CD4-positive, alpha-beta T cell treated with Interleukin-6 at 100 ng/mL for 8 hours (primary cell): ENCODE measurements at regions not wholly inside any gene's neighbourhood (a gene's known extent, or its start where the extent isn't known, plus 50 kb on each side); places are given as distances from the start of the nearest gene placed in this dataset.

Experiments
- DNase-seq: peaks from one replicate; pipeline ENCODE4 v3.0.0-alpha.2; 2020; ENCODE audit warnings: mixed read lengths, low spot score

DNA sequence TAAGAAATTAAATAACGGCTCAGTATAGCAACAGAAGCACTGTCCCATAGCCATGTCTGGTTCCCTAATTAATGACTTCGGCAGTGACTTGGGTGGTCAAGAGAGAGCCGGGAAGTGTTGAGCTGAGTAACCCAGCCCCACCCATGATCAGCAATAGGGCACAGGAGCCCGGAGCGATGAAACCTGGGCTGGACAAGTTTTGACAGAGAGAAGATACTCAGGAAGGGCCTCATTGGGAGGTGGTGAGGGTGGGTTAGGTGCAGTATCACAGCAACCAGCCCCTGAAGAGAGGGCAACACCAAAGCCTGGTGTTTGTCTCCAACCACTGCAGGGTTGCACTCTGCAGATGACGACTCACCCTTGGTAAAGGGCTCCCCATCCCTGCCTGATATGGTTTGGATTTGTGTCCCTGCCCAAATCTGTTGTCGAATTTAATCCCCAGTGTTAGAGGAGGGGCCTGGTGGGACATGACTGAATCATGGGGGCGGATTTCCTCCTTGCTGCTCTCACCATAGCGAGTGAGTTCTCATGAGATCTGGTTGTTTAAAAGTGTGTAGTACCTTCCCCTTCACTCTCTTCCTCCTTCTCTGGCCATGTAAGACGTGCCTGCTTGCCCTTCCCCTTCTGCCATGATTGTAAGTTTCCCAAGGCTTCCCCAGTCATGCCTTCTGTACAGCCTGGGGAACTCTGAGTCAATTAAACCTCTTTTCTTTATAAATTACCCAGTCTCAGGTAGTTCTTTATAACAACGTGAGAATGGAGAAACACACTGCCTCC is 124.9 kb upstream of the MED13L start:
- no peak for DNase-seq

DNA sequence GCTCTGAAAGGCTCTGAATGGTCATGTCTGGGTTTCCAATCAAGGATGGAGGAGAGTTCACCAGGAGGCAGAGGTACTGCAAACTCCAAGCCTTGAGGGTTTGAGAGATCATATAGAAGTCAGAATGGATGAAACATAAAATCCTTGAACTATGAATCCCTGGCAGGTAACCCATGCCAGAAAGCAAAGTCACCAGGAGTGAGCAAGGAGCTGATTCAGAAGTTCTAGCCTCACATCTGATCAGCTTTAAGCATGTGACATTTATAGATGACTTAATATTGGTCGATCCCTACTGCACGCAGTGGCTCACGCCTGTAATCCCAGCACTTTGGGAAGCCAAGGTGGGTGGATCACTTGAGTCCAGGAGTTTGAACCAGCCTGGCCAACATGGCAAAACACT is 126.1 kb upstream of the MED13L start:
- no peak for DNase-seq

DNA sequence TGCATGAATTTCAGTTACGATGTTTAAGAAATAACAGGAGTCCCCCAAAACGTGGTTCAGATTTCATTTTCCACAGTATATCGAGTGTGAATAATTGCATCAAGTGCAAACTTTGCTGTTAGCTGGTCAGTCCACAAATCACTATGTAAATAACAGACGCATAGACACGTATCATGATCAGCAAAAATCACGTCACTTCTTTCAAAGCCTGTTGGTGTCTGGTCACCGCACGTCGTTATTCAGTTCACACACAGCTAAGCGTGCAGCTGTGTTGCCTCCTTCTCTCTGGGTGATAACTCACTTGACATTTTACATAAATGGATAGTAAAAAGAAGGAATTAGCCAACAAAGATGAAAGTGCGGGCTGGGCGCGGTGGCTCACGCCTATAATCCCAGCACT is 126.8 kb upstream of the MED13L start:
- no peak for DNase-seq

DNA sequence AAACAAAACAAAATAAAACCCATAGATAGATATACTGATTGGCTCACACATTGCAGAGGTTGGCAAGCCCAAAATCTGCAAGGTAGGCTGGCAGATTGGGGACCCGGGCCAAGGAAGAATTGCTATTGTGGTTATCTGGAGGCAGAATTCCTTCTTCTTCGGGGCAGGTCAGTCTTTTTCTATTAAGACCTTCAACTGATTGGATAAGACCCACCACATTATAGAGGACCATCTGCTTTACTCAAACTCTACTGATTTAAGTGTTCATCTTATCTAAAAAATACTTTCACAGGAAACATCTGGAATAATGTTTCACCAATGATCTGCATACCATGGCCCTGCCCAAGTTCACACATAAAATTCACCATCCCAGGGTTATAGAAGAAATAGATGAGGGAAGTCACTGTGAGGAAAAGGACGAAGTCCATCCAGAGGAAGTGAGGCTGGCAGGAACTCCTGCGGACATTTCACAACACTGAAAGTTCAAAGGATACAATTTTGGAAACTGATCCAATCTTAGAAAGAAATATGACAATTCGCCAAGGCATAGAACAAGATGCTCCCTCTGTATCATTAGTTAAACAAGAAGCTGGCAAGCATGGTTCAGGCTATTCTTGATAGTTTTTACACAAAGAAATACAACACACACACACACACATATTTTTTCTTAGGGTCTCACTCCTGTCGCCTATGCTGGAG is 127.6 kb upstream of the MED13L start:
- DNase-seq = no peak

DNA sequence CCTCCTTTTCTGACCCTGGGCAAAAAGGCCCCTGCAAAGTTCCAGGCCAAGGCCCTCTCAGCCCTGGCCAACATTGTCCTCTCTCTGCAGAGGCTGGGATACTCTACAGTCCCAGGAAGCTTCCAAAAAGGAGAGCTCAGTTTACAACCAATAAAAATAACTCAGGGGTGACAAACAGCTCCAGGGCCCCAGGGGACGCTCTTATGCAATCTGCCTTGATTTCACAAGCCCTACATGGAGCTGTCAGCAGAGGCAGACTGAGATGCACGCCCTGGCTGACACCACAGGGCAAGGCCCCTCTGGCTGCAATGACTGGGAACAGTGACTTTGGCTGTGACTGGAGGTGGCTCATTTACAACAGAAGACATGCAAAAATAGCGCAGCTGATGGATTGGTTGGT is 129.0 kb upstream of the MED13L start:
- no peak for DNase-seq

DNA sequence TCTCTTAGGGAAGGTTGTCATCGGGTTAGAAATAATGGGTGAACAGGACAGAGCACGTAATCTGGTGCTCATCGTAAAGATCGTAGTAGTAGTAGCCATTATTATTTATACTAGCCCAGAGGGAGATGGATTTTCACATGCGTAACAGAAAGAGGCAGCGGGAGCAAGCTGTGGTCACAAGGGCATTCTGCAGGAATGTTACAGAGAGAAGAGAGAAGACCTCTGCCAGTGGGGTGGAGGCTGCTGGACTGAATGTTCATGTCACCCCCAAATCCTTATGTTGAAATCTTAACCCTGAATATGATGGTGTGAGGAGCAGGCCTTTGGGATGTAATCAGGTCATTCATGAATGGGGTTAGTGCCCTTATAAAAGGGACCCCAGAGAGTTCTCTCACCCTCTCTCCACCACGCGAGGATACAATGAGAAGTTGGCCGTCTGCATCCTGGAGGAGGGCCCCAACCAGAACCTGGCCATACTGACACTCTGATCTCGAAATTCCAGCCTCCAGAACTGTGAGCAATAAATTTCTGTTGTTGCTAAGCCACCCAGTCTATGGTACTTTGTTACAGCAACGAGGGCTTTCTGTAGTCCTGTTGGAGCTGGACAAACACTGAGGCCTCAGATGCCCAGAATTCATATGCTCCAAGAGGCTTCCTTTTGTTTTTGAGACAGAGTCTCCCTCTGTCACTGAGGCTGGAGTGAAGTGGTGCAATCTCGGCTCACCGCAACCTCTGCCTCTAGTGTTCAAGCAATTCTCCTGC is 131.2 kb upstream of the MED13L start:
- DNase-seq = no peak

DNA sequence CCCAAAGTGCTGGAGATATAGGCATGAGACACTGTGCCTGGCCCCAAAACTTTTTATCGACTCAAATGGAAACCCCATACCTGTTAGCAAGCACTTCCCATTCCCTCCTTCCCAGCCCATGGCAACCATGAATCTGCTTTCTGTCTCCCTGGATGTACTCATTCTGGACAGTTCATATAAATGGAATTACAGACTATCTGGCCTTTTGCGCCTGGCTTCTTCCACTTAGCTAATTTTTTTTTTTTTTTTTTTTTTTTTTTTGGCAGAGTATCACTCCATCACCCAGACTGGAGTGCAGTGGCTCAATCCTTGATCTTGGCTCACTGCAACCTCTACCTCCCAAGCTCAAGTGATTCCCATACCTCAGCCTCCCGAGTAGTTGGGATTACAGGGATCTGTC is 134.5 kb upstream of the MED13L start:
- no peak for DNase-seq

DNA sequence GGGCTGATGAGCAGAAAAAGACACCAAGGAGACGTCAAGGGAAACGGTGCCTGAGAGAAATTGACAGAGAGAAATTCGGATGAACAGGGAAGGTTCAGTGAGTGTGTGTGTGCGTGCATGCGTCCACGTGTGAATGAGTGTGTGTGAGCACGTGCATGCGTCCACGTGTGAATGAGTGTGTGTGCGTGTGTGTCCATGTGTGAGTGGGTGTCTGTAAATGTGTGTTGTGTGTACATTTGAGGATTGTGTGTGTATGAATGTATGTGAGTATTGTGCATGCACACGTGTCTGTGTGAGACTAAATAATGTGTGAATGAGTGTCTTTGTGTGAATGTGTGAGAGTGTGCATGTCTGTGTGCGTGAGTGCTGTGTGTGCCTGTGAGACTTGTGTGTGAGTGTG is 137.4 kb upstream of the MED13L start:
- DNase-seq = no peak

DNA sequence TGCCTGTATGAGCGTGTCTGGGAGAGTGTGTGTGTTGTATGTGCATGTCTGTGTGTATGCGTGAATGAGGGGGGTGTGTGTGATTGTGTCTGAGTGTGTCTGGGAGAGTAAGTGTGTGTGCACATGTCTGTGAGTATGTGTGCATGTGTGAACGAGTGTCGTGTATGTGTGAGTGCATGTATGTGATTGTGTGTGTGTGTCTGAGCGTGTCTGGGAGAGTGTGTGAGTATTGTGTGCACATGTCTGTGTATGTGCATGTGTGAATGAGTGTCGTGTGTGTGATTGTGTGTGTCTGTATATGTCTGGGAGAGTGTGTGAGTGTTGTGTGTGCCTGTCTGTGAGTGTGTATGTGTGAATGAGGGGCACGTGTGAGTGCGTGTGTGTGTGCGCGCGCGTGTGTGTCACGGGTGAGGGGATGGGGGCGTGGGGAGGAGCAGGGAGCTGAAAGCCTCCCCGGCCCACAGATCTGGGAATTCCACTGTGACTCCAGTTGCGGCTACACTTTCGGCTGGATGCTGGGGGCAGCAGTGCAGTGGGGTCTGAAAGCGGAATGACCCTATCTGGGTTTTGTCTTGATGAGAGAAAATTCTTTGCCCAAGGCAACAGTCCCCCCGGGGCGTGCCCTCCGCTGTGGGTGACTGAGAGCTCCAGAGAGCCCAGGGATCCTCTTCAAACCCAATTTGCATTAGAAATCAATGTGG is 138.1 kb upstream of the MED13L start:
- DNase-seq = no peak

DNA sequence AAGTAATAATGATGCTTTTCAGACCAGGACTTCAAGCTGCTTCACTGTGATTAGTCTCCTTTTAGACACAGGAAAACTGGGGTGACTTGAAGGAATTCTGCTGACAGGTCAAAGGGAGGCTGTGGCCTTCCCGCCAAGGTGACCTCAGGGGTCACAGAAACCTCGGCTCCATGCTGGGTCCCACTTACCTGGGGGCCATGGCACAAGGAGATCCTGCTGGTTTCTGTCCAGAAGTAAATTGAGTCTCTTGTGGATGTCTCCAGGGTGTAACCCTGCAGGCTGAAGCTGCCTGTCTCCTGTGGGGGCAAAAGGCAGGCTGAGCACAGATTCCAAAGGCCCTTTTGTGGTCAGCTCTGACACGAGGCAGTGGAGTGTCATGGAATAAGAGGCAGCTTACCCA is 138.7 kb upstream of the MED13L start:
- no peak for DNase-seq

DNA sequence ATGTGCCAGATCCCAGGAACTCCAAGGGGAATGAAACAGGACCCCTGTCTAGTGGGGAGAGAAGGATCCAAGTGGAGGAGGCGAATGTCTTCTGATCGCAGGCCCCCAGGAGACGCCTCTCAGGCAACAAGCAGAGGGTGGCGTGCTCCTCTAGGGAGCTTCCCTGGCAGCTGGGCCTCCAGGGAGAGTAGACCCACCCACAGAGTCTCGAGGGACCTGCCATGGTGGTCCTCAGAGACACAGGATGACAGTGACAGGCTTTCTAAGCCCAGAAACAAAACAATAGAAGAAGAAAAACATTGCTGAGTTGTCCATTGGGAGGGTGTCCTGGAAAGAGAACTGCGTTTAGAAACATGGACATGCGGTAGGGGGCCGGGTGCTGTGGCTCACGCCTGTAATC is 140.6 kb upstream of the MAP1LC3B2 start:
- no peak for DNase-seq

DNA sequence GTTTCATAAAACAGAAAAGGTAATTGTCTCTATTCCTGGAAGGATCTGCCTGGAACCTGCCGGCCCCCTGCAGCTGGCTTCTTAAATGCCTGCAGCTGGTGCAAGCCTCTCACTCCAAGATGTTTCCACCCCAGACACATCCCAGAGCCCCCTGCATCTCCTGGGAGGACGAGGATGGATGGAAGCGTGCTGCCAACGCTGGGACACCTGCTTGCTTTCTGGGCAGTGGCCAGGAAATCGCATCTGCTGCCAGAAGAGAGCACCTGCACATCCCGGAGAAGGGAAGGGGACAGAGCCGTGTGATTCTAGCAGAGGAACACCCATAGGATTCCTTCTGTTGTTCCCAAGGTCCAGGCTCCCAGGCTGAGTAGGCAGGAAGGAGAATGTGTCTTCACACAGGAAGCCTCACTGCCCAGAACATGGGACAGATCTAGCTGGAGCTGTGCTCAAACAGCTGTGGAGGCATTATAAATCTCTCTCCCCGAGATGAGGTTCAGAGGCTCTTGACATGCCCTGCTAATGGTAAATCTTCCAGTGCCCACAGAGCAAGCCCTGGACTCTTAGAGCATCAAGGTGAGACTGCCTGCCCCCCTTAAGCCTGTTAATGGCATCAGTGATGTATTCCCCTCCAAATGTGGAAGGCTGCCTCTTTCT is 138.8 kb upstream of the MAP1LC3B2 start:
- no peak for DNase-seq

DNA sequence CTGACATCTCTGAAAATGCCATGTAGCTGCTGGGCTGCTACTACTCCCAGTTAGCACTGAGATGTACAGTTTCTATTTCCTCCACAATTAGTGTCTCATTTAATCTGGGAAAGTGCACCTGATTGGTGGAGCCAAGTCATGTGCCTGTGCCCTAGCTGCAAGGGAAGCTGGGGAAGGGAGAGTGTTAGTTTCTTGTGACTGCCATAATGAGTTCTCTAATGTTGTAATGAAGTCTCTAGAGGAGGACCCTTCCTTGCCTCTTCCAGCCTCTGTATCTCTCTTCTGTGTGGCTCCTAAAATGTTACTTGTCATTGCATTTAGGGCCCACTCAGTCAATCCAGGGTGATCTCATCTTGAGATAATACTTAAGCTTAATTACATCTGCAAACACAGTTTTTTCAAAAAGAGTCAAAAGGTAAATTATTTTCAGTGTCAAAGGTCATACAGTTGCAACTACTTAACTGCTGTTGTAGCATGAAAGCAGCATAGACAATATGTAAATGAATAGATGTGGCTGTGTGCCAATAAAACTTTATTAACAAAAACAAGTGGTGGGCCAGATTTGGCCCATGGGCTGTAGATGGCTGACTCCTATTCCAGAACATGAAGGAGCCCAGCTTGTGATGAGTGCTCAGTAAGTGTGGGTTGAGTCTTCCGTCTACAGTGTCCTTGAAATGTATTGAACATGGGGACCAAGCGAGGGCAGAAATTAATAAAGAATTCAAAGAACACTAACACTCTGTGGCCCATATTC is 137.2 kb upstream of the MAP1LC3B2 start:
- no peak for DNase-seq

DNA sequence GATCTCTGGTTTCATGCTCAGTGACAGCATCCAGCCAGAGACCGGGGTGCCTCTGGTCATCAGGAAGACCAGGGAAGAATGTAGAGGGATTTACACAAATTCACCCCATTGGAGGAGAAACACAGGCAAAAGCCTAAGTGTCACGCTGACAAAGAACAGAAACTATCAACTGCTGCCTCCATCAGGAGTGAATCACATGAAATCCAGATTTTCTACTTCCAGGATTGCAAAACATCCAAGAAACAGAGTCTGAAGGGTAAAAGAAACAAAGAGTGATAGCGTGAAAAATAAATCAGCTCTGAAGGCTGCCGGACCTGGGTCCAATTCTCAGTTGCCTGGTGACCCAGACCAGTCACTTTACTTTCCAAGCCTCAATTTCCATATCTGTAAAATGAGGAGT is 136.1 kb upstream of the MAP1LC3B2 start:
- no peak for DNase-seq

DNA sequence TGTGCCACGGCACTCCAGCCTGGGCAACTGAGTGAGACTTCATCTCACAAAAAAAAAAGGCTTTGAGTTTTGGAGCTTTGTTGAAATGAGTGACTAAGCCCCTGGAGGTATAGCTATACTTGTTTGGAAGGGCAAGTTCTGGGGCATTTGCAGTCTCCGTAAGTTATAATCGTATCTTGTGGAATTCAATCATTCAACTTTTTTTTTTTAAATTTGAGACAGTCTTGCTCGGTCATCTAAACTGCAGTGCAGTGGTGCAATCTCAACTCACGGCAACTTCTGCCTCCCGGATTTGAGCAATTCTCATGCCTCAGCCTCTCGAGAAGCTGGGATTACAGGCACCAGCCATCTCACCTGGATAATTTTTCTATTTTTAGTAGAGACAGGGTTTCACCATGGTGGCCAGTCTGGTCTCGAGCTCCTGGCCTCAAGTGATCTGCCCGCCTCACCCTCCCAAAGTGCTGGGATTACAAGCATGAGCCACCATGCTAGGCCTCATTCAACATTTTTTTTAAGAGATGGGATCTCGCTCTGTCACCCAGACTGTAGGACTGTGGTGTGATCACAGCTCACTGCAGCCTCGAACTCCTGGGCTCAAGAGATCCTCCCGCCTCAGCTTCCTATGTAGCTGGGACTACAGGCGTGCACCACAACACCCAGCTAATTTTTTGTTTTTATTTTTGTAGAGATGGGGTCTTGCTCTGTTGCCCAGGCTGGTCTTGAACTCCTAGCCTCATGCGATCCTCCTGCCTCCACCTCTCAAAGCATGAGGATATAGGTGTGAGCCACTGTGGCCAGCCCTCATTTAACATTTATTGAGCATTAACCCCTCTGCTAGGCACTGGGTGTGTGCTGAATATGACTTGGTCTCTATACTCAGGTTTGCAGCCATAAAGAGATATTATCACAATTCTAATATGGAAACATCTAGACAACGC is 133.7 kb upstream of the MAP1LC3B2 start:
- DNase-seq = no peak

DNA sequence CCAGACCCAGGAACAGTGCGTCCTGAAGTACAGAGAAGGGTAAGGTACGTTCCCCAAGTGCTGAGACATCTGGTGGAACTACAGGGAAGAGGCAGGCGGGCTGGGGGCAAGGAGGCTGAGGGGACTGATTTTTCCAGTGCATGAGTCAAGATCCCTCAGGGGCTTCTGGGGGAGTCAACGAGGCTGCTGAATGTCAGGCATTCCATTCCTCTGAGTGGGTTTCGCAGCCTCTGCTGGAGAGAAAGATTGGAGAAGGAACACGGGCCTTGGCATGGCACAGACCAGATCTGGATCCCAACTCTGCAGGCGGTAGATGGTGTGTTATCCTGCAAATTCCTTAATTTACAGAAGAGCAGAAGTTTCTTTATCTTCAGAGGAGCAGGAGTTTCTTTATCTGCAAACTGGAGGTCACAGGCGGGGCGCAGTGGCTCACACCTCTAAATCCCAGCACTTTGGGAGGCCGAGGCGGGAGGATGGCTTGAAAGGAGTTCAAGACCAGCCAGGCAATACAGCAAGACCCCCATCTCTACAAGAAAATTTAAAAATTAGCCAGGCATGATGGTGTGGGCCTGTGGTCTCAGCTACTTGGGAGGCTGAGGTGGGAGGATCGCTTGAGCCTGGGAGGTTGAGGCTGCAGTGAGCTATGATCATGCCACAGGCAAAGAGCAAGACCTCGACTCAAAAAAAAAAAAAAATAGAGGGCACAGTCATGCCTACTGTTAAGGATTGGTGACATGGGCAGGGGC is 132.6 kb upstream of the MAP1LC3B2 start:
- no peak for DNase-seq

DNA sequence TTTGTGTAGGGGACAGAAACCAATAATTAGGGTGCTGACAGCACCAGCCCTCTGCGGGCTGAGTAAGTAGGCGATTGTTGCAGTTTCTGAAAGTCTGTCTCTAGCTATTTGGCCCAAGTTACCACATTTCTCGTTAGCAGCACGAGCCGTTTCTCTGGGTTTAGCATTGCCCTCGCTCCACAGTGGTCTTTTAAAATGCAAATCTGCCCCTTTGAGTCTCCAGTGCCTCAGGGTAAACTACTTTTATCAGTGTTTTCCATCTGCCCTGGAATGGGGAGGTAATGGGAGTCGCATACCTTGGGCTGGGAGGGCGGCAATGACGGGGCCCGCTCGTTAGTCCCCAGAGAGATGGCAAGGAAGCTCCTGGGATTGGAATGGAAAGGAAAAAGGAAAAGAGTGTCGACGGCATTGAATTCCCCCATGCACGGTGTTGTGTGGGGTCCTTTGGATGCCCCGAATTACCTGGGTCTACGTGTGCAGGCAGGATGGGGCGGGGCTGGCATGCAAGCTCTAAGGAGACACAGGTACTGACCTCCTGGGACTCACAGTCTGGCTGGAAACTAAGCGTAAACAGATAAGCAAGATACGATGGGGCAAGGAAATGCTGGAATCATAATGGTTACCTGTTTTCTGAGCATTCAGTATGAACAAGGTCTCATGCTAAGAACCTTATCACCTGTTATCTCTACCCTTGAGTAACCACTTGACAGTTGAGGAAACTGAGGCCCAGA is 131.8 kb upstream of the MAP1LC3B2 start:
- DNase-seq = no peak

DNA sequence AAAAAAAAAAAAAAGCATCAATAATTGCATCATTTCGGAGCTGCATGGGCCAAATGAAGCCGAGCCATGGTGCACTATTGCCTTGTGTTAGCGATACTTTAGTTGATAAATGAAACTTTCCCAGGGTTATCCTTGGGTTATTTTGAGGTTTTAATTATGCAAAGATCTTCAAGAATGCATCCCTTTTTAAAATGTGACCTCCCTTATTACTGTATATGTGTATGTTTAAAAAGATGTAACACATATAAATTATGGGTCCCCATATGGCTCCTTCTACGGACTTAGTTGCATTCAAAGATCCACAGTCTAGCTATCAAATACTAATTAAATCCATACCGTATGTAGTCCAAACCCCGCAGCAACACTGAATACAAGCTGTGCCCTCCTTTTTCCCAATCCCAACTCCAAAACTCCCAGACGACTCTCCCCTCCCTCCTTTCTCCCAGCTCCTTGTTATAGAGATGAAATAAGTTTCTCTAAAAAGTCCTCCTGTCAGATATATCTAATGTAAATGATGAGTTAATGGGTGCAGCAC is 129.3 kb upstream of the MAP1LC3B2 start:
- DNase-seq = no peak
